Heart left ventricle (tissue), 13 donors: ENCODE measurements at regions not wholly inside any gene's neighbourhood (a gene's known extent, or its start where the extent isn't known, plus 50 kb on each side); places are given as distances from the start of the nearest gene placed in this dataset.

ENCODE experiments used
- CTCF ChIP-seq, 12 donors: fragments of 200-600 bp; sonication (generic) in 4 of 12; IDR thresholded peaks; one replicate each; pipeline versions ENCODE4 v1.5.0 to v1.8.0; 2018 to 2022; ENCODE audit warnings: antibody characterized with exemption in 12 of 12, mild to moderate bottlenecking in 5 of 12
- POLR2A ChIP-seq, 2 donors: fragments of 450-650 bp; IDR thresholded peaks; one replicate each; pipeline ENCODE4 v1.6.1; 2017; ENCODE audit warnings: antibody characterized with exemption in 2 of 2, mild to moderate bottlenecking in 2 of 2, moderate library complexity in 2 of 2
- donor health status: ischemic (EF 13 %, LVEDD 7.1; RV severe dilation, severe dysfunction).
- donor health status: DM: no; HTN: yes; CAD: no.
- donor health status: DM: no; HTN: no; CAD: no.
- donor health status: ischemic (EF 25% LVEDD 6.9; RV normal size, moderate dysfunction).
- donor health status: ischemic (EF 25% LVEDD 5.7; RV mildly dilated, moderate dysfunction).
- donor health status: ischemic (EF 35%, LVEDD 5.7; RV mildly dilated, moderate dysfunction).
- donor health status: nonischemic (EF 11% LVEDD 7.7; RV severe dilation, severe dysfunction).
- donor health status: DM: yes; HTN: yes; CAD: no.
- donor health status: PGD.
- donor health status: ischemic (EF 29% LVEDD 5.4; RV normal size, mild dysfunction).
- donor health status: nonischemic (EF 23%, LVEDD 6.1; RV moderate dilation, normal function).

DNA sequence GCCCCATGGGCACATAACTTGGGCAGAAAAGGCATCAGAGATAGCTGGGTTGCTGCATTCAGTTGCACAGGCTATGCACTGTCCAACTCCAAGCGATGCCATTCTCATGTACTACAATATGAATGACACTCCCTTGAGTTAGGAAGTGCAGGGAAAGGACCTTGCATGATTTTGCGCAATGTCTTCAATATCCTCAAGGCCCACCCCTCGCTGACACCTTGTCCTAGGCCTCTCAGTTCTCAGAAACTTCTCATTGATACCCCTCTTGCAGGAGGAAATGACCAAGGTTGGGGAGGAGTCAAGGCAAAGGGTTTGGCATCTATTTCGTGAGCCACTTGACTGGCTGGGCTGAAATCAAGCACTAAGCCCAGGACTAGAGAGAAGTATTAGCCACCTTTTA, 70.4 kb downstream of the ARL6IP4 start:
- TF ChIP-seq CTCF (IDR thresholded peaks at IDR 0.05) (no peak), POLR2A (IDR thresholded peaks at IDR 0.05) (no peak)
